ENCODE measurements at regions not wholly inside any gene's neighbourhood (a gene's known extent, or its start where the extent isn't known, plus 50 kb on each side); places are given as distances from the start of the nearest gene placed in this dataset.

- TF ChIP-seq, protein P1, sequence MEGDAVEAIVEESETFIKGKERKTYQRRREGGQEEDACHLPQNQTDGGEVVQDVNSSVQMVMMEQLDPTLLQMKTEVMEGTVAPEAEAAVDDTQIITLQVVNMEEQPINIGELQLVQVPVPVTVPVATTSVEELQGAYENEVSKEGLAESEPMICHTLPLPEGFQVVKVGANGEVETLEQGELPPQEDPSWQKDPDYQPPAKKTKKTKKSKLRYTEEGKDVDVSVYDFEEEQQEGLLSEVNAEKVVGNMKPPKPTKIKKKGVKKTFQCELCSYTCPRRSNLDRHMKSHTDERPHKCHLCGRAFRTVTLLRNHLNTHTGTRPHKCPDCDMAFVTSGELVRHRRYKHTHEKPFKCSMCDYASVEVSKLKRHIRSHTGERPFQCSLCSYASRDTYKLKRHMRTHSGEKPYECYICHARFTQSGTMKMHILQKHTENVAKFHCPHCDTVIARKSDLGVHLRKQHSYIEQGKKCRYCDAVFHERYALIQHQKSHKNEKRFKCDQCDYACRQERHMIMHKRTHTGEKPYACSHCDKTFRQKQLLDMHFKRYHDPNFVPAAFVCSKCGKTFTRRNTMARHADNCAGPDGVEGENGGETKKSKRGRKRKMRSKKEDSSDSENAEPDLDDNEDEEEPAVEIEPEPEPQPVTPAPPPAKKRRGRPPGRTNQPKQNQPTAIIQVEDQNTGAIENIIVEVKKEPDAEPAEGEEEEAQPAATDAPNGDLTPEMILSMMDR (IDR thresholded peaks at IDR 0.05): no peak
- TF ChIP-seq POLR2A (IDR thresholded peaks at IDR 0.05) (no peak), EP300 (IDR thresholded peaks at IDR 0.05) (no peak)
These were observed 153.5 kb upstream of the CIBAR2 start for GRCh38 chr16:85265810-85266209.
